22Rv1 (cell line): ENCODE measurements at regions not wholly inside any gene's neighbourhood (a gene's known extent, or its start where the extent isn't known, plus 50 kb on each side); places are given as distances from the start of the nearest gene placed in this dataset.

Source experiments
- H3K27ac ChIP-seq: fragments of 450-650 bp; 2 replicates; pipeline ENCODE4 v1.5.1; 2017
- CTCF ChIP-seq: fragments of 450-650 bp; IDR thresholded peaks from 2 replicates; pipeline ENCODE4 v1.5.1; 2017; ENCODE audit warnings: mild to moderate bottlenecking
- ZFX ChIP-seq: fragments of 450-650 bp; IDR thresholded peaks from 2 replicates; pipeline ENCODE4 v1.6.1; 2017; ENCODE audit warnings: antibody characterized with exemption, borderline replicate concordance

DNA sequence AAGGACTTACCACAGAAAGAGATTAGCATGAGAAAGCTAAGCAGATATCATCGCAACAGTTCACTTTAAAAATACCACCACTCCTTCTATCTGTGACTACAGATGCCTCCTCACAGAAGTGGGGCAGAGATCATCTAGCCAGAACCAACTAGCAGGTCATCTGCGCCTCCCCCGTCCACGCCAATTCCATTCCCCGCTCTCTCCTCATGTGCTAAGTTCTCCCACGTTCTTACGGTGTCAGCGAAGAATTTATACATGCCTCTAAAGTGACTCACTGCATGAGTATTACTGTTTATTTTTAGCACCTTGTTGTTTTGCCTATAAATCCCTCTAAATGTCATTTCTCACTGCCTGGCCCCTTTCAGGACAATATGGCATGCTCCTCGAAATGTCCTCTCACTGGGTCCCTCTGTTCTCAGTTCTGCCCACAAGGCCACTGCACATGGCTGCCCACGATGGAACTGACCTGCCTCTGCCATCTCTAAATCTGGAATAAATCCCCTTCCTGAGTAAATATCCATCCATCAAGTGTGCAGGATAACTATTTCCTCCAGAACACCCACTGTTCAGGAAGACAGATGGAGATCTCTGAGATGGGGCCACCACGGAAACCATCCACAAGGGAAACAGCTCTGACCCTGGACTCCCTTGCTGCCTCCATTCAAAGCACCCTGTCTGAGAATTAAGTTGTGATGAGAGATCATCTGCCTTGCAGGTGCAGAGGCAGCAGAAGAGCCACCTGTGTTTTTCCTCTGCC lies 137.7 kb downstream of the IRS1 start:
- H3K27ac ChIP-seq: no peak overlapping the region
- TF ChIP-seq CTCF (no peak), ZFX (no peak)

DNA sequence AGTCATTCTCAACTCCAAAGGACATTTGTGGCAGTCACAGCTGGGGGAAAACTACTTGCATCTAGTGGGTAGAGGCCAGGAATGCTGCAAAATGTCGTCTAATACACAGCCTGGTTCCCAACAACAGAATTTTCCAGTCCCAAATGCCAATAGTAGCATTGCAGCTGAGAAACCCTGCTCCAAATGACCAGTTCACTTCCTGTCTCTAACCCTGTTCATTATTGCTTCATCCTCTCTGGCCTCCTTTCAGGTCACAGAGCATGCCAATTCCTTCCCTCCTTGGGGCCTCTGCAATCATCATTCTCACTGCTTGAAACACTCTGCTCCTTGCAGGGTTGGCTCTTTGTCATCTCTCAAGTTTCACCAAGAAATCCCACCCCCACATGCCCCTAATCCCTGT lies 139.1 kb downstream of the IRS1 start:
- TF ChIP-seq CTCF: no peak
- TF ChIP-seq ZFX: no peak
- no peak overlapping the region for H3K27ac ChIP-seq

- no peak overlapping the region for H3K27ac ChIP-seq
- TF ChIP-seq CTCF: no peak
- TF ChIP-seq ZFX: no peak
Observed at GRCh38 chr2:226660124-226660523, 139.5 kb downstream of the IRS1 start.

GRCh38 chr2:226659410-226659809 lies 140.2 kb downstream of the IRS1 start:
- peak overlapping the region; percentile 55 for H3K27ac ChIP-seq

DNA sequence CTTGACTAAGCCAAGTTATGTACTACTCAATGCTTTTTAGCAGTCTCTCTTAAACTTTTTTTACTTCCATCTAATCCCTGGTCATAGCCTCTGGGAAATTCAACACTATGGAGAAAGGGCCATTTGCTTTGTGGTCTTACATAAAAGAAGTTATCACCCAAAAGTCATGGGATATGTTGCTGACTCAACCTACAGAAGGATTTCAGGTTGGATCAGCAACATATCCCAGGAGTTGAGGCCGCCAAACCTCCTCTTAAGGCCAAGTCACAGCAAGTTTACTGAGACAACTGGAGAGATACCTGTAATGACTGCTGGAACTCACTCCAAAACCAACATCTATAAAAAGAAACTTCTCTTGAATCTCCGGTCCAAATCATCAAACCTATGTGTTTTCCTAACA lies 141.1 kb downstream of the IRS1 start:
- TF ChIP-seq CTCF: no peak
- peak overlapping the region; percentile 55 for H3K27ac ChIP-seq

More at GRCh38 chr2:226659410-226659809, 140.2 kb downstream of the IRS1 start:
- TF ChIP-seq CTCF: no peak
- no peak for TF ChIP-seq ZFX

- no peak overlapping the region for H3K27ac ChIP-seq
- TF ChIP-seq ZFX: no peak
- TF ChIP-seq CTCF: no peak
Observed at GRCh38 chr2:226657340-226658053, 142.1 kb downstream of the IRS1 start.

GRCh38 chr2:226656367-226656766 lies 143.3 kb downstream of the IRS1 start:
- TF ChIP-seq CTCF (no peak), ZFX (no peak)
- H3K27ac ChIP-seq: 0 out of 2 replicates have a peak overlapping the region, but pooled peaks have one; percentile 5
